CD4-positive, alpha-beta T cell treated with Interferon gamma for 1 hour (primary cell): ENCODE measurements at regions not wholly inside any gene's neighbourhood (a gene's known extent, or its start where the extent isn't known, plus 50 kb on each side); places are given as distances from the start of the nearest gene placed in this dataset.

Source experiments
- DNase-seq: peaks from one replicate; pipeline ENCODE4 v3.0.0-alpha.2; 2020

DNA sequence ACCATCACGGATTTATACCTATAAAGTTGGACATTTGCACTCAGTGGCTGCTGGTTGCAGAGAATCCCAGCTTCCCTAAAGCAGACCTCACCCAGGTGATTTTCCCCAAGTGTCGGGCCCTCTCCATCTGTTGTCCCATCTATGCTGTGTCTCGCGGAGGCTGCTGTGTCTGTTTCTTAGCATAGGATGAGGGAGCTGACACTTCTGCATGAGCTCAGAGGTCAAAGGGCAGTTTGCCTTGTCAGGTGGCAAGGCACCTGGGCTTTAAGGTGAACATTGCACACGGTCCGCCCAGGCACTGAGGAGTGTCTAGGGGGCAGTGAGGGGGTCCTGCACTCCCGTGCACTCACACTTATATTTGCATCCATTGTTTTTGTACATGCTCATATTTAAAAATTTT lies 151.6 kb downstream of the ZIC5 start:
- DNase-seq = no peak

DNA sequence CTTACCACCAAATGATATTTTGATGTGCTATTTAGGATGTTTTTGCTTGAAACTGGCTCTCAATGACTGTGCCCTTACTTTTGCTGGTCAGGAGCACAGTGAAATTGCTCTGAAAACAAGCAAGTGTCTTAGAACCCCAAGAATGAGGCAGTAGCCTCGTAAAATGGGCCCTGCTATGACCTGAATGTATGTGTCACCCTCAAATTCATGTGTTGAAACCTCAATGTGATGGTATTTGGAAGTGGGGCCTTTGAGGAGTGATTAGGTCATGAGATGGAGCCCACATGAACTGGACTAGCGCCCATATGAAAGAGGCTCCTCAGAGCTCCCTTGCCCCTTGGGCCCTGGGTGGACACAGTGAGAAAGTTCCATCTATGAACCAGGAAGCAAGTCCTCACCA lies 155.2 kb downstream of the ZIC5 start:
- DNase-seq = no peak

DNA sequence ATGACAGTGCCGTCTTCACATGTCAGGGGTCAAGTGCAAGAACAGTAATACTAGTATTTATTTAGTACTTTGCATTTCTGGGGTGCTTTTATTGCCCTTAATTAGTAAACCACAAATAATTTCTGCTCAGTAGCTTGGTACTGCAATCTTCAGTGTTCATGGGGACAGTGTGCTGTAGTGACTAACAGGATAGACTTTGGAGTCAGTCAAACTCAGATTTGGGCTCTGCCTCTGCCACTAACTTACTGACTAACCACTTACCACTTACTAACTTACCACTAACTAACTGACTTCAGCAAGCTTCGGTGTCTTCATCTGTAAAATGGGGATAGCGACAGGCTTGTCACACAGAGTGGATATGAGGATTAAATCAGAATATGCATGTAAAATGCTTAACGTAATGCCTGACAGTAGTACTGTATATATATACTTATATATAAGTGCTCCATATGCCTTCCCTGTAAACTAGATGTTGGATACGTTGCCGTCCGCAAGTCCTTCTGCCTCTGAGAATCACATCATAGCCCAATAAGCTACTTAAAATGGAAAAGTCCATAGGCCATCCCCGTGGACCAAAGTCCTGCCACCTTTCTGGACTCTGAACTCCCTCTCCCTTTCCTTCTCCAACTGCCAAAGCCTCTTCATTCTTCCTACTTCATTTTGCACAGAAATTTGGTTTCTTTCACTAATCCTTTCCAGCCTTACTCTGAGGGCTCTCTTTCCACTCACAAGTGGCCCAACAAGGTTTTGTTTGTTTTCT lies 158.1 kb downstream of the ZIC5 start:
- no peak for DNase-seq

DNA sequence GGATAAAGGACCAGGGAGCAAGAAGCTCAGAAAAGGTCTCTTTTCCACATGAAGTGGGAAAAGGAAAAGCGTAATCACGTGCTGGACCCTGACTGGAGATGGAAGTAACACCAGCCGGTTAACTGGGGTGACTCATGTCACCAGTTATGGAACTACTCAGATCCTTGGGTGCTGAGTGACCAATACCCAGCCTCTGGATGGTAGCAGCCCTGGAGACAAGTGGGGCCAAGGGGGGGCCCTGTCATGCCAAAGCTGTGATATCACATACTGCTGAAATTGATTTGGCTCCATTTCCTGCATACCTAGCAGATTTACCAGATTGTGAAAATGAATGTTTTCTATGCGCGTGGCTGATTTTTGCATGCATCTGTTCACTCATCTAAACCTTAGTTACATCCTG lies 158.9 kb downstream of the ZIC5 start:
- no peak for DNase-seq

DNA sequence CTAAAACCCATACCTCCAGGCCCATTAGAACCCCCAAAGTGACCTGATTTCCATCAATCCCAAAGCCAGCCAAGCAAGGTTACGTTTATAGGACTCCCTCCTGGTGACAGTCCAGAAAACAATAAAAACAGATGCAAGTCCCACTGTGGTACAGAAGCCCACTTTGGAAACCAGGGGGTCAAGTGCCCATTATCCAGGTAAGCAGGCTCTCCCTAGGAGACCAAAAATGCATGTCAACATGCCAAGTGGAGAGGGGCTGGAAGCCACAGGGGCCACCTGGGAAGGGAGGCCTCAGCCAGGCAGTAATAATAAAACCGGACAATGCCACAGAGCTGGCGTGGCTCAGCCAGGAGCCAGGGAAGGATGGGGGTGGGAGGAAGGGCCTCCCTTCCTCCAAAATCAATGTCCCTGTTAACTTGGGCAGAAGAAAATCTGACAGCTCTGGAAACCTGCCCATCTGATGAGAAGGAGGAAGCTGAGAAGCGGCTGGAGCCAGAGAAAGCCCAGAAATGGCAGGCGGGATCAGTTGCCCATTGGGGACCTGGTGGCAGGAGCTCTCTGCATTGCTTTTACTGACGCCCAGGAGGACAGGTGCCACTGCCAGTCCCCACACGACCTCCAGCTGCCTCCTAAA lies 160.4 kb downstream of the ZIC5 start:
- no peak for DNase-seq

DNA sequence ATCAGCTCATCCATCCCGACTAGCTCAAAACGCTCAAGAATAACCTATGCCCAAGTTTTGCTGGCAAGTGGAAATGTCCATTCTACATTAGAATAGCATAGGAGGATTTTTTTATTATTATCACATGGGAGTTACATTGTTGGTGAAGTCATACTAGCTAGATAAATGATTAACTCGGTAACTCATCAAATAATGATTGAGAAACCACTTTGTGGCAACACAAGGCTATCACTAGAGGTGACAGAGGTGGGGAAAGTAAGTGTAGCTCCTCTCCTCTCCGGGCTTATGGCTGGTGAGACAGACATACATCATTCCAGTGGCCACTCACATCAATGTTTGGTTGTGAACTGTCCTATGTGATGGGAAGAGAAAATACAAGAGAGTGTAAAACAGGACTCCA lies 161.6 kb downstream of the ZIC5 start:
- DNase-seq = no peak

DNA sequence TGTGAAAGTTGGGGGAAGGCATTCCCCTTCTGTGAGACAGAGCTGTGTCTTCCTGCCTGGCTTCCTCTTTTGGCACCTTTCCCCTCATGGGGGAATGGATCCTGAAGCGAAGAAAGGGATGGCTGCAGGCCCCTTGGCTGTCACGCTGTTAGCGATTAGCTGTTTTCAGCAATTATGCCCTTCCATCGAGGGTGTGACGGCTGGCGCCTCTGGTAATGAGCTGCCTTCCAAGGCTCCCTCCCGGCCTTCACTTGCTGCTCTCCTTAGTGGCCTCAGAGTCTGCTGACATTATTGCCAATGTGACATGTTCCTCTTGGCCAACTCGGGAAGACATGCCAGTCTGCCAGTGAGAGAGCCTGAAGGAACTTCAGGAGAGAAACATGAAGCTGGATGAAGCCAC lies 162.1 kb downstream of the ZIC5 start:
- DNase-seq = no peak

DNA sequence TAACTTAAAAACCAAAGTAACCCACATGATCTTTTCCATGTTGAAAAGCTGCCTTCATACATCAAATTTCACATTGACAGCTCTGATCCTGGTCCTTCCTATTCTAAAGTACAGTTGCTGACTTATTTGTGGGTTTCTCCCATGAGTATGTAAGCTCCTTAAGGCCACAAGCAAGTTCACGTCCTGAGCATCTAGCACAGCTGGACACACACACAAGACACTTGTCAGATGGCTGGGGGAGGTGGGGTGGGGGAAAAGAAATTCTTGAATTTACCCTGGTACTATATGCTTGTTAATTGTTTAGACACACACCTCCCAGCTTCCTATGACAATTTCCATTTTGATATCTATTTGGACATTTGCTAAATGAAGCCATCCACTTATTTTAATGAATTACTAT lies 162.8 kb downstream of the ZIC5 start:
- no peak for DNase-seq

DNA sequence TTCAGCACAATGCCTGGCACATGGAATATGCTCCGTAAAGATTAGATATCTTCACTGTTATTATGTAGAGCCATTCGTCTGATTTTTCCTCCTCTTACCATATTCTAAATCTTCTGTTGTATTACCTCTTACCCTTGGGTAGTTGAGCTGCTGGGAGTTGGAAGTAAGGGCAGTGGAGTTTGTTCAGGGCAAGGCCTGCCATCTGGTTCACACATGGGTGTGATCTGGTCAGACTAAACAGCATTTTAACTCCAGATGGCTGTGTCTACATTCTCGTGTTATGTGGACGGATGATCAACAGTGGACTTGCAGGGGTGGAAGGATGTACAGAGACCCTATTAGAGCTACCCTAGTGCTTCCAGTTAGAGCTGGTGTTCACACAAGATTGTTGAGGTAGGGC lies 164.9 kb downstream of the ZIC5 start:
- DNase-seq = no peak

DNA sequence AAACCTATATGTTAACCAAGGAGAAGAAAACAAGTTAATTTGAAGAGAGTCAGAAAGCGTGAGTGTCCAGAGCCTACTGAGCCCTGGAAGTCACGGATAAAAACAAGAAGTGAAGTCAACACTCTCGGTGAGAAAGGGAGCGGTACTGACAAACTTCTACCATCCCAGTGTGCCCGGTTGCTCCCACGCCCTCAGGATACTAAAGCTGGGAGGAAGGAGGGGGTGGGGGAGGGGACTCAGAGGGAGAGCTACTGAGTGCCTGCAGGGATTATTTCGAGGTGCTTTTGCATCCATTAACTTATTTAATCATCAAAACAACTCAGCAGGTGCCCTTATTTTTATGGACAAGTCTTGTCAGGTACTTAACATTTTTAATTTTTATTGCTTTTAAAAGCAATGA lies 166.2 kb downstream of the ZIC5 start:
- DNase-seq = no peak

DNA sequence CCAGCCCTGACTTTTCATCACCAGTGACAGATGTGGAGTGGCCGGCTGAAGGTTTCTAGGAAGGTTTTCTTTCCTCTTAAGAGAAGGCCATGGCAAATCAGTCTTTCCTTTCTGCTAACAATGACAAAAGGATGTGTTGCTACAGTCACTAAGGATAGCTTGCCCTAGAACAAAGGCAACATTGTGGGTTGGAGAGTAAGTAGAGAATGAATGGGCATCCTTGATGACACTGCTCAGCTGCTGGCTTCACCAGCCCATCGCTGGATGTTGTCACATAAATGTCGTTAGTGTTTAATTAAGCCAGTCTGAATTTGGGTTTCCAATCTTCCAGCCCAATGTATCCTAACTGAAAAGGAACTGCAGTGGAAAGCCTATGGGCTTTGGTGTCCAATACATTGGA lies 168.4 kb downstream of the ZIC5 start:
- no peak for DNase-seq

DNA sequence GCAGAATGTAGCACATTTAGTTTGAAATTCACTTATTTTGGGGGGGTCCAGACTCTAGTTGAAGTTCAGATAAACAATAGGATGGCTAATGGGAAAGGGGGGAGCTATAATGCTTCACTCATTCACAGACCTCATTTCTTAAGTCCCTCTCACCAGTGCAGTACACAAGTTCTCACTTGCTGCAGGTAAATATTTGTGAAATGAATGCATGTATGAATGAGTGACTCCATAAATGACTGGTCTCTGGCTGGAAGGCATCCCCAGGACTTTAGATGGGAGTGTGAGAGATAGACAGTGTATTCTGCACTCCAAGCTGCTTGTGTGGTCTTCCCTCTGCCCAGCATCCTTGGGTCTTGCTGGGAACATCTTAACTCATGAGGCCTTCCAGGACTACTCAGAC lies 169.2 kb downstream of the ZIC5 start:
- no peak for DNase-seq

DNA sequence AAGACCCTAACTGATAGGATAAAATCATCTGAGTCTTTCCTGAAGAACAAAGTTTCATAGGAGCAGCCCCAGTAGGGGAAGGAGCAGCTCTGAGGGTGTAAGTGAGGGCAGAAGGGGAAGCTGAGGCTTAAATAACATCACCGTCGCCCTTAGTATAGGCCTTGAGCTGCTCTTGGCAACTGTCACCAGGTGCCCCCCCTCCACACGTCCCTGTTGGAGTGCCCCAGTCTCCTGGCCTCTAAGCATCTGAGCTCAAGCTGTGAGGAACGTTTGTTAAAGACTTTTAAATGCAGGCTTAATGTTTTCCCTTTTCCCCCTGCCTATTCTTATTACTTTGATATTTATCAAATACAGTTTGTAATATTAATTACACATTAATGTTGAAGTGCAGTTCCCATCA lies 170.6 kb downstream of the ZIC5 start:
- DNase-seq = no peak

DNA sequence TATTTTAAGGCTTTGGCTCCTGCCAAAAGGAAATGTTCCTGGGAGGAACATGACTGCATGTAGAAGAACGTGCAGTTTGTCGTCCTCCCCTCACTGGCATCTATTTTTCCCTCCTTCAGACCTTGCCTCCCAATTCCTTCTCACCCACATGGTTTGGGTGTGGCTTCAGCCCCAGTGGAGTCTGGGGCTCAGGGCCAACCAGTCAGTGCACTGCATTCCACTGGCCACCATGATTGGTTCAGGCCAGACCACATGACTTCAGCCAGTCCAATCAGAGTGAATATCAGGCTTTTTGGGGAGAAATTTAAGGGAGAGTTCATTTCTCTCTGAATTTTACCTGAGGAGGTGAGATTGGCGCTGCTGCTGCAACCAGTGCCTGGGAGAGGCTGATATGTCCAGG lies 171.6 kb downstream of the ZIC5 start:
- no peak for DNase-seq

DNA sequence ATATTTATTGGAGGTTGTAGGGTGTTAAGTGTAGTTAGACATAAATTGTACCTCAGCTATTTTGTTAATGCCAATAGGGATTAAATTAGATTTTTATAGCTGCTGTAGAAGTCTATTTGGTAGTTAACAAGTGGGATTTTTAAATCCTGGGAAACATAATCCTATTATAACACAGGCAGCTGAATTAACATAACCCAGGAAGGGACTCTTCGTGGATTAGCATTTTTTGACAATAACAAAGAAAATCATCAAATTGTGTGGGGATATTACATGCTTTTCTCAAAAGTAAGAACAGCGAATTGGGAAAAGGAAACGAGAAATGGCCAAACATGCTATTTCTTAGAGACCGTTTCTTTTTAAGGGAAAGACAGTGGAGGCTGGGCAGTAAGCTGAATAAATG lies 172.8 kb downstream of the ZIC5 start:
- no peak for DNase-seq

DNA sequence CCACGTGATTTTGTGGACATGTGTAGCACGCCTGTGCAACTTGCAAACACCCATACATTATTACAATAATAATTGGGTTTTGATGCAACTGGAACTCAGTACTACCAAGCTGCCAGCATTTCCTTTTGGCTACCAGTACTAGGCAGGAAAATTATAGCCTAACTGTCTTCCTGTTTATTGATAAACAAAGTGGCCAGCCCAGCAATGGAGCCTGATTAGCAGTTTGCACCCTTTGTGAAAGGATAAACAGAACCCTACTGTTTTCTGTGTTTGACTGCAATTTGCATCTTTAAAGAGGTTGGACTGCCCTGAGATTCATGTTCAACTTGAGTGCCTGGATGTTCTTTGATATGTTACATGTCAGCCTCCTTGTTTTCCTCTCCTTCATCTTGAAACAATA lies 173.9 kb downstream of the ZIC5 start:
- DNase-seq = no peak

DNA sequence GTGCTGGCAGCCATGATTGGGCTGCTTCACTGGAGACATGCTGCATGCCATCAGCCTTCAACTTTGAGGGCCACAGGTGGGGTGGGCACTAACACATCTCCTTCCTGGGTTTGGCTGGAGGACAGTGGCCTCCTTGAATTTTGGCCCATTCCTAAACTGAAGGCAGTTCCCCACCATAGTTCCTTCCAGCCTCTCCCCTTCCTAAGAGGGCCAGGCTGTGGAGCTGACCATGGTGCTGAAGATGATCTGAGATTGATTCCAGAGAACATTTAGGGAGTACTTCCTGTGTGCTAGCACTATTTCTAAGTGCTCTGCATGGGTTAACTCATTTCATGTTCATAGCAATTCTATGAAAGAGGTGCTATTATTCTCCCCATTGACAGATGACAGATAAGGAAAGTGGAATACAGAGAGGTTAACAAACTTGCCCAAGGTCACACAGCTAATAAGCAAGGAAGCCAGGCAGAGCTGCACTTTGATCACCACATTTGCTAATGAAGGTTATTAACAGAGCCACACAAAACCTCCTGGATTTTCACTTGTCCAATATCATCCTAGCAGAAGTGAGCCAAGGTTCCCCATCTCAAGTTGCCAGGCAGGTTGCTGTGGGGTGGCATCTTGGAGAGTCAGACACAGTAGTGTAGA lies 175.3 kb downstream of the ZIC5 start:
- no peak for DNase-seq

DNA sequence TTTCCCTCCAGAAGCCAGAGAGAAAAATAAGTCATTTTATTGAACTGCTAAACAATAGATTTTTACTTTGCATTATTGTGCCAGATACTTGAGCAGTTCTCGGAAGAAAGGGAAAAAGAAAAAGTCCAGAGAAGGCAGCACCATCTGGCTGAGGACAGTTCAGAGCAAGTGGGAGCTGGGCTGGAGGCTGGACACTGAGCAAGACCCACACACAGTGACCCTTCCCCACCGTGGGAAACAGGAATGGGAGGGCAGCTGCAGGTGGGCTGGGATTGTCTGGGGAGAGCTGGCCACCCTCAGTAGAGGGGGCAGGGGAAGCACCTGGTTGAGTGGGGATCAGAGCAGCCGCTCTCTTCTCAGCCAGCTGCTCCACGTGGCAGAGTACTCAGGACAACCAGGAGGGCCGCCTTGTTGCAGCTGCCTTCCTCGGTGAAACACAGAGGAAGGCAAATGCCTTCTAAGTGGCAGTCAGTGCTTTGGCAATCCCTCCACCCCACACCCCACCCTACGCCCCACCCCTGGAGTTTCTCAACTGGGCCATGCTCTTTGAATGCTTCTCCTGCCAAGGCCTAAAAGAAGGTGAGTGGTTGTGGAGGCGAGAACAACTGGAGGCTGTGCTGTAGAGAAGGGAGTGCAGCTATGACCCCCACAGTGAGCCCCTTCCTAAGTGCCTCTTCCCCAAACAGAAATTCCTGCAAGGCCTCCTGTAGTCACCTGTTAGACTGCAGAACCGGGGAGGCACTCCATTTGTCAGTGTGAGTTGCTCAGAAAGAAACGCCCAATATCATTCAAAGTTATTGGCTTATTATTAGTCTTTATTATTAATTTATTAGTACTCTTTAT lies 179.3 kb downstream of the ZIC5 start:
- no peak for DNase-seq

DNA sequence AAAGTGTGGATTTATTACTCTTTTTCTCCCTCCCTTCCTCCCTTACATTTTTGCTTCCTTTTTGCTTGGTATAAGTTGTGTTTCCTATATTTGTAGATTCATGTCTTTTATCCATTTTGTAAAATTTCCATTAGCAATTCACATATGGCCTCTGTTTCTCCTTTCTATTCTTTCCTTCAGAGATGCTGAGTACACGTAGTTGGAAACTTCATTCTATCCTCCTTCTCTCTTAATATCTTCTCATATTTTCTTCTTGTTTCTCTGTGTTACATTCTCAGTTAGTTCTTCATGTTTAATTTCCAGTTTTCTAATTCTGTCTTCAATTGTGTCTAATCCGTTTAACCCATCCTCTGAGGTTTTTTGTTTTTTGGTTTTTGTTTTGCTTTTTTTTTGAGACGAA lies 188.9 kb downstream of the ZIC5 start:
- DNase-seq = no peak

DNA sequence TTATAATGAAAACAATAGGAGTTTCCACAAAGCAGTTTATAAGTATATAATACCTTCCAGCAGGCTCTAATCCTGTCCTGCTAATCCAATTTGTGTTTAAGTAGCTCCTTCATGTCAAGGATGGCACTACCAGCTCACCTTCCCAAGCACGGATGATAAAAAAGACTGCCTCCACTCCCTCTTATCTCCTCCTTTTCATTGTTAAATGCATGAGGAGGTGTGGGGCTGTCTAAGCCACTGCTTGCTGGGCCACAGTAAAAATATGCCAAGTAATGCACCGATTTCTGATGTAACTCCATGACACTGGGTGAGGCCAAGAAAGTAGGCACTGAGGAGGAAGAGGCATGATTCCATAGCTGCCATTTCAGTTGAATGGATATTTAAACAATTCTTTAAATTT lies 193.1 kb downstream of the ZIC5 start:
- DNase-seq = no peak

DNA sequence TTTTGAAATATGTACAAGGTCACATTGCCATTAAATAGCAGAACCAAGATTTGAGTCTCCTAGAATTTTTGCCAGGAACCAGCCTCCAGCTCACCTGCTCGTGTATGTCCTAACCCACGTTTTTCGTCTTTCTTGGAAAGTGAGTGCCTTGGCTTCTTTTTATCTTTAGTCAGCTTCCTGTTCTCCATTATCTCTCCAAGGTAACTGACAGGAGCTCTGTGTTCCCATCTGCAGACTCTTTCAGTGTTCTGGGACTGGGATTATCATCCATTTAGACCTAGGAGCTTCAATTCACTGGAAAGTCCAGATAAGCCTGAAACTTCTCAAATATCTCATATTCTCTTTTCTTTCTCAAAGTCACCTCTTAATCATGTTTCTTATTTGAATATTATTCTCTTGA lies 193.7 kb downstream of the ZIC5 start:
- DNase-seq = no peak

DNA sequence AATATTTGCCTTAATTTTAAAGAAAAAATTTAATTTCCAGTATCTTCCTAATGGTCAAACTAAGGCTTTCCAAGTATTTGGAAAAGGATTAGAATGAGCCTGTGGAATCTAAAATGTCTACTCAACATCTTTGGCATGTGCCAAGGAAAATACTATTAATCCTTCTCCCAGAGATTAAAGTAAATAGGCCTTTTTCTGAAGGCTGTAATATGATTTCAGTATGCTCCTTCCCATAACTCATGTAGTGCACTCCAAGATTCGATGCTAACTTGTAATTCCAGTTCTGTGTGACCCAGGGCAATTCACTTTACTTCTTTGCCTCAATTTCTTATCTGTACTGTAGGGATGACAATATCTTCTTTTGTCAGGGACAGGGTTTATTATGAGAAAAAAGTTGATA lies 196.9 kb downstream of the ZIC5 start:
- no peak for DNase-seq

DNA sequence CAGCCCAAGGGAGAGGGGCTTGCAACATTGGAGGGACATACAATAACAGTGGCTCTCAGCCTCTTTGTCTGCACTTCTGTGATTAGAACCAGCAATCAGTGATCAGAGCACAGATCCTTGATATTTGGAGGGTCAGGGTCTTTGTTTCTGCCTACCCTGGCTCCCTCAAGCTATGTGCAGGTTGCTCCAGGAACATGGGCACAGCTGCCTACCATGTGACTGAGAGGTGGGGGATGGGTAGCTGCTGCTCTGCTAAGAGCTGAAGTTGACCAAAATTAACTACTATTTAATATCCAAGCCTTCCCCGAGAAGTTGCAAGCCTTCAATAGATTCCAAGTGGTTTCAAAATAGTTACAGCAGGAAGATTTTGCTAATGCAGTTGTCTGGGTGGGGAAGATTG lies 202.6 kb downstream of the ZIC5 start:
- DNase-seq = no peak

DNA sequence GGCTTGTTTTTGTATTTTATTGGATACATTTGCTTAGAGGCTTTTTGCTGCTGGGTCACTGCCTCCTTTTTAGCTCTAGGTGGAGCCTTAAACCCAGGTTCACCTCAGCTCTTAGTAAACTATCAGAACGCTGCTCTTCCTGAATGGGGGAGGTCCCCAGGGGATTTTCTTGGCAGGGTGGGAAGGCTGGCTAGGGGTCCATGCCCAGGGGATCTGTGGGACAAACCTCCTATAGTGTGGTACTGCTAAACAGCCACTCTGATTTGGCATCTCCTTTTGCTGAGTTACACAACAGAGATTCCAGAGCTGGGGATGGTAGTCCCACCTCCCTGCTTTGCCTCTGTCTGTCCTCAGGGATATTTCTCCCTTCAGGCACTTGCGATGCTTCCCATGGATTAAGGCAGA lies 204.9 kb downstream of the ZIC5 start:
- DNase-seq = no peak
